SIG-M5 treated with dmso at 0.1 percent for 504 hours (cell line): ENCODE measurements at regions not wholly inside any gene's neighbourhood (a gene's known extent, or its start where the extent isn't known, plus 50 kb on each side); places are given as distances from the start of the nearest gene placed in this dataset.

Experiments
- DNase-seq: peaks from one replicate; lab custom pipeline; 2025; ENCODE audit not compliant: unreplicated experiment; lab: John Stamatoyannopoulos, UW

GRCh38 chr2:189267925-189268579 is 88.5 kb upstream of the COL5A2 start:
- DNase-seq = no peak

- DNase-seq = no peak
Measured at GRCh38 chr2:189268763-189269162, 89.2 kb upstream of the COL5A2 start.

- no peak for DNase-seq
Measured at GRCh38 chr2:189273734-189274133, 94.2 kb upstream of the COL5A2 start.

GRCh38 chr2:189274361-189274760 is 94.8 kb upstream of the COL5A2 start:
- DNase-seq = no peak

GRCh38 chr2:189276277-189276676 is 96.7 kb upstream of the COL5A2 start:
- no peak for DNase-seq

GRCh38 chr2:189281201-189281600 is 101.6 kb upstream of the COL5A2 start:
- DNase-seq = no peak

GRCh38 chr2:189285349-189285748 is 105.8 kb upstream of the COL5A2 start:
- no peak for DNase-seq

- DNase-seq = no peak
Measured at GRCh38 chr2:189285962-189286645, 106.5 kb upstream of the COL5A2 start.

- DNase-seq = no peak
Measured at GRCh38 chr2:189287363-189287762, 107.8 kb upstream of the COL5A2 start.

GRCh38 chr2:189287982-189288521 is 108.5 kb upstream of the COL5A2 start:
- DNase-seq = peak; percentile 58

- DNase-seq = no peak
Measured at GRCh38 chr2:189291460-189291859, 111.9 kb upstream of the COL5A2 start.

- DNase-seq = no peak
Measured at GRCh38 chr2:189293164-189293563, 113.6 kb upstream of the COL5A2 start.

- DNase-seq = no peak
Measured at GRCh38 chr2:189297446-189297845, 117.9 kb upstream of the COL5A2 start.

GRCh38 chr2:189298038-189298437 is 118.5 kb upstream of the COL5A2 start:
- DNase-seq = no peak

- DNase-seq = no peak
Measured at GRCh38 chr2:189298481-189298880, 118.9 kb upstream of the COL5A2 start.

- DNase-seq = no peak
Measured at GRCh38 chr2:189299974-189300373, 120.4 kb upstream of the COL5A2 start.

GRCh38 chr2:189300916-189301315 is 121.4 kb upstream of the COL5A2 start:
- DNase-seq = no peak

- no peak for DNase-seq
Measured at GRCh38 chr2:189302274-189302948, 122.8 kb upstream of the COL5A2 start.

- DNase-seq = no peak
Measured at GRCh38 chr2:189304360-189304759, 124.8 kb upstream of the COL5A2 start.

GRCh38 chr2:189305291-189305943 is 125.9 kb upstream of the COL5A2 start:
- no peak for DNase-seq

- DNase-seq = no peak
Measured at GRCh38 chr2:189306525-189306924, 127.0 kb upstream of the COL5A2 start.
